Esophagus (tissue), 2 donors: ENCODE measurements at regions not wholly inside any gene's neighbourhood (a gene's known extent, or its start where the extent isn't known, plus 50 kb on each side); places are given as distances from the start of the nearest gene placed in this dataset.

Experiments
- H3K27ac ChIP-seq, 2 donors: one replicate each; pipeline ENCODE4 v1.5.1; 2013; ENCODE audit warnings: low read depth in 2 of 2, mild to moderate bottlenecking in 2 of 2, inconsistent platforms in 1 of 2, low read length in 1 of 2, moderate library complexity in 1 of 2
- H3K27me3 ChIP-seq, 2 donors: one replicate each; pipeline ENCODE4 v1.6.1; 2013; ENCODE audit warnings: low read length in 2 of 2, control low read depth in 1 of 2, mild to moderate bottlenecking in 1 of 2; ENCODE audit not compliant: insufficient read depth in 2 of 2, control insufficient read depth in 1 of 2
- H3K36me3 ChIP-seq, 2 donors: one replicate each; pipeline ENCODE4 v1.6.1; 2013; ENCODE audit warnings: low read length in 1 of 2; ENCODE audit not compliant: control insufficient read depth in 2 of 2, insufficient read depth in 2 of 2
- H3K4me1 ChIP-seq, 2 donors: one replicate each; pipeline ENCODE4 v1.6.1; 2013; ENCODE audit warnings: low read length in 1 of 2; ENCODE audit not compliant: control insufficient read depth in 2 of 2, insufficient read depth in 2 of 2
- H3K4me3 ChIP-seq, 2 donors: one replicate each; pipeline ENCODE4 v1.5.1; 2013; ENCODE audit warnings: low read length in 2 of 2, mild to moderate bottlenecking in 2 of 2, low read depth in 1 of 2, moderate library complexity in 1 of 2
- H3K9me3 ChIP-seq, 2 donors: one replicate each; pipeline ENCODE4 v1.6.1; 2013; ENCODE audit warnings: mild to moderate bottlenecking in 2 of 2, low read depth in 1 of 2, low read length in 1 of 2, moderate library complexity in 1 of 2; ENCODE audit not compliant: control insufficient read depth in 2 of 2, insufficient read depth in 1 of 2
- WGBS, 2 donors: extraction: QIAGEN DNeasy Blood & Tissue Kit; methylation state at CpG; one replicate each; pipeline ENCODE4 v1.1.7; 2013; 5-methylcytosine and 5-hydroxymethylcytosine counted together
- donor health status: healthy with polysubstance abuse.
- donor health status: Bipolar disorder and iron deficiency.

DNA sequence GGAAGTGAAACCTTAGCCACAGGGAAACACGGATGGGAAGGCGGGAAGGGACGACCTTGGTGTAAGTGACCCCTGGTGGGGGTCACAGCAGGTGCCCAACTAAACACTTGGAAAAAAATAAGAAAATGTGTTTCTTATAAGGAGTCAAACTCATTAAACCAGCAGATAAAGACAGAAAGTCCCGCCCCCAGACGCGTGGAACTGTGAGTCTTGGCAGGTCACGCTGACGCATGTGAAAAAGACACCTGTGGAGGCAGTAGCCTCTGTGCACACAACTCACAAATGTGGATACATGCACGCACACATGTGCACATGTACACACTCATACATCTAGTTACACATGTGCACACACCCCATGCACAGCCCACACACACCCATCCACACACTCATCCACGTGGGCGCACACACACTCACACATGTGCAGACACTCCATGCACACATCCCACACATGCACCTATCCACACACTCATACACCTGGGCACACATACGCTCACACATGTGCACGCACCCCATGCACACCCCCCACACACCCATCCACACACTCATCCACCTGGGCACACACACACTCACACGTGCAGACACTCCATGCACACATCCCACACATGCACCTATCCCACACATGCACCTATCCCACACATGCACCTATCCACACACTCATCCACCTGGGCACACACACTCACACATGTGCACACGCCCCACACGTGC, 432.4 kb downstream of the SOX9 start:
- H3K4me1 ChIP-seq = peaks cover 0 to 10% of the 10 kb centered on the region in 2 donors
- H3K36me3 ChIP-seq = no peaks in the 10 kb centered on the region
- H3K4me3 ChIP-seq = no peak overlapping the region
- H3K27ac ChIP-seq = no peak overlapping the region
- WGBS, 2 donors = 89 to 90% methylated on average over 16 of the region's 16 CpGs
- no peaks in the 10 kb centered on the region for H3K27me3 ChIP-seq
- H3K9me3 ChIP-seq = no peaks in the 10 kb centered on the region

DNA sequence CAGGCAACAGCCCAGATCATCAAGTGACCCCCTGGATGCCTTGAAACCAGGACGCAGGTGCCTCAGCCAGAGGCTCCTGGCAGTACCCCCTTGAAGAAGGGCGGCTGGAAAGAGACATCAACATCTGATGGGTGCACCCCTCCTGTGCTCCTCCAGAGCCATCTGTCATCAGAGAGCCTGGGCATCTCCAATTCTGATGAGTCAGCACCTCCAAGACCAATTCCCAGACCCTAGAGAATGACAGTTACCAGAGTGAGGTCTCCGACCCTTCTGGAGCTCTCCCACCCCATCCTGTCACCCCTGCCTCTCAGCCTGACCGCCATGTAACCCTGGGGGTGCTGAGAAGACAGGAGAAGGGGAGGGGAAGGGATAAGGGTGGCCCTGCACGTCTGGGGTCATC, 433.7 kb downstream of the SOX9 start:
- H3K36me3 ChIP-seq = no peaks in the 10 kb centered on the region
- H3K4me3 ChIP-seq = no peak overlapping the region
- peak overlapping the region in 1 of 2 donors; percentile 1 for H3K27ac ChIP-seq
- H3K4me1 ChIP-seq = peaks cover 0 to 10% of the 10 kb centered on the region in 2 donors
- 65 to 70% methylated on average over 5 of the region's 5 CpGs for WGBS, 2 donors
- no peaks in the 10 kb centered on the region for H3K27me3 ChIP-seq
- no peaks in the 10 kb centered on the region for H3K9me3 ChIP-seq

DNA sequence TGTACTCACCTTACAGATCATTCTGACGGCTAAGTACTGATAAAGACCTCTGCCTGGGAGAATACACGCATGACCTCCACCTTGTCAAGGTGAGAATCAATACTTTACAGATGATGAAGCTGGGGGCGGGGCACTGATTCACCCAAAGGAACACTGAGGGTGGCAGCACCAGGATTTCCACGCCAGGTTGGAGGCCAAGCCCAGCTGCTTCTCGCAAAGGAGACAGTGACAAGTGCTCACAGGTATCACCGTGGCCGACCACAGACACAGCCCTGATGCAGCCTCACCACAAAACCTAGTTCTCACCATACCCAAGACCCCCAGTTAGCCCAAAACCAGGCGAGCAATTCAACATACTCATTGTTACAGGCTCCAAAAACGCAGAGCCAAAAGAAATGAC, 434.2 kb downstream of the SOX9 start:
- 46 to 55% methylated on average over 9 of the region's 9 CpGs for WGBS, 2 donors

DNA sequence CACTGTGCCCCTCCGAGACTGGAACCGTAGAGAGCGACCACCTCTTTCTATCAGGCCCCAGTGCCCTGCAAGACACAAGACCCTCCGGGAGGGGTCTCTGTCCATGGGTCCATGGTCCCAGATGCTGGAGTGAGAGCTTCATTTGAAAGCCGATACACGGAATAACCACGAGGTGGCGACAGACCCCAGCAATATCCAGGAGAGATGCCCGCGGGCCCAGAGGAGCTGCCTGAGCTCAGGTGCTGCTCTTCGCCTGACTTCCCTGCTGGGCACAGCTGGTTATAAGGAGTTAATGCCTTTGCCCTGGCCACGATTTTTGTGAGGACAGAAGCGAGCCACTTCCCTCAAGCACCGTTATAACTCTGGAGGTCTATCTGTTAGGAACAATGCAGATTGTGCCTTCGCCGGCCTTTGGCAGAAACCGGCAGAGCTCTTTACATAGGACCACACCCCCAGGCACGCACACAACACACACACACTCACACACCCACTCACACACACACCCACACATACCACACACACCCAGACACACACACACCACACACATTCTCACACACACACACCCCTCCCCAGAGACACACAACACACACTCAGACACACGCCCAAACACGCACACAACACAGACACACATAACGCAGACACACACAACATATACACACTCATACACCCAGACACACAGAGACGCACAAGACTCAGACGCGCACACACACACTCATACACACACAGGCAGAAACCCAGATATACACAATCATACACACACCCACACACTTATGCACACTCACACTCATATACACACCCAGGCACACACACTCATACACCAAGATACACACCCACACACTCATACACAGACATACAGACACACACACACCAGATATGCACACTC, 436.4 kb downstream of the SOX9 start:
- H3K9me3 ChIP-seq = no peaks in the 10 kb centered on the region
- H3K27me3 ChIP-seq = no peaks in the 10 kb centered on the region
- WGBS, 2 donors = 32 to 37% methylated on average over 24 of the region's 24 CpGs
- no peak overlapping the region for H3K27ac ChIP-seq
- H3K4me3 ChIP-seq = no peak overlapping the region
- H3K4me1 ChIP-seq = peaks cover 3 to 17% of the 10 kb centered on the region in 2 donors
- no peaks in the 10 kb centered on the region for H3K36me3 ChIP-seq

More for the DNA sequence above, 434.2 kb downstream of the SOX9 start:
- Histone ChIP-seq H3K4me1 (peaks cover 0 to 10% of the 10 kb centered on the region in 2 donors), H3K9me3 (no peaks in the 10 kb centered on the region), H3K4me3 (no peak overlapping the region), H3K27ac (peak overlapping the region in 1 of 2 donors; percentile 1), H3K27me3 (no peaks in the 10 kb centered on the region), H3K36me3 (no peaks in the 10 kb centered on the region)

DNA sequence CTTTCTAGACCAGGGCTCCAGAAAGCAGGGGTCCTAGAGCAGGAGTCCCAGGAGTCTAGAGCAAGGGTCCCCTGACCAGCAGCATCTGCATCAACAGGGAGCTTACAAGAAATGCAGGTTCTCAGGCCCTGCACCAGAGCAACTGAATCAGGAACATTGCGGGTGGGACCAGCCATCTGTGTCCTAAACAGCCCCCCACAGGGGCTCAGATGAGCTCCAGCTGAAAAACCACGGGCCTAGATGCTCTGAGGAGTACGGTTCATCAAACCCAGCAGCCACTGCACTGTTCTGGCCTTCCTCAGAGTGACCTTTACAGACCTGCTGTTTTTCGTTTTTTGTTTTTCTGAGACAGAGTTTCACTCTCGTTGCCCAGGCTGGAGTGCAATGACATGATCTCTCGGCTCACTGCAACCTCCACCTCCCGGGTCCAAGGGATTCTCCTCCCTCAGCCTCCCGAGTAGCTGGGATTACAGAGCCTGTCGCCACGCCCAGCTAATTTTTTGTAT, 438.2 kb downstream of the SOX9 start:
- Histone ChIP-seq H3K9me3 (no peaks in the 10 kb centered on the region), H3K4me3 (no peak overlapping the region), H3K27me3 (no peaks in the 10 kb centered on the region), H3K27ac (no peak overlapping the region), H3K36me3 (no peaks in the 10 kb centered on the region), H3K4me1 (peaks cover 3 to 17% of the 10 kb centered on the region in 2 donors)
- 85 to 87% methylated on average over 10 of the region's 10 CpGs for WGBS, 2 donors

DNA sequence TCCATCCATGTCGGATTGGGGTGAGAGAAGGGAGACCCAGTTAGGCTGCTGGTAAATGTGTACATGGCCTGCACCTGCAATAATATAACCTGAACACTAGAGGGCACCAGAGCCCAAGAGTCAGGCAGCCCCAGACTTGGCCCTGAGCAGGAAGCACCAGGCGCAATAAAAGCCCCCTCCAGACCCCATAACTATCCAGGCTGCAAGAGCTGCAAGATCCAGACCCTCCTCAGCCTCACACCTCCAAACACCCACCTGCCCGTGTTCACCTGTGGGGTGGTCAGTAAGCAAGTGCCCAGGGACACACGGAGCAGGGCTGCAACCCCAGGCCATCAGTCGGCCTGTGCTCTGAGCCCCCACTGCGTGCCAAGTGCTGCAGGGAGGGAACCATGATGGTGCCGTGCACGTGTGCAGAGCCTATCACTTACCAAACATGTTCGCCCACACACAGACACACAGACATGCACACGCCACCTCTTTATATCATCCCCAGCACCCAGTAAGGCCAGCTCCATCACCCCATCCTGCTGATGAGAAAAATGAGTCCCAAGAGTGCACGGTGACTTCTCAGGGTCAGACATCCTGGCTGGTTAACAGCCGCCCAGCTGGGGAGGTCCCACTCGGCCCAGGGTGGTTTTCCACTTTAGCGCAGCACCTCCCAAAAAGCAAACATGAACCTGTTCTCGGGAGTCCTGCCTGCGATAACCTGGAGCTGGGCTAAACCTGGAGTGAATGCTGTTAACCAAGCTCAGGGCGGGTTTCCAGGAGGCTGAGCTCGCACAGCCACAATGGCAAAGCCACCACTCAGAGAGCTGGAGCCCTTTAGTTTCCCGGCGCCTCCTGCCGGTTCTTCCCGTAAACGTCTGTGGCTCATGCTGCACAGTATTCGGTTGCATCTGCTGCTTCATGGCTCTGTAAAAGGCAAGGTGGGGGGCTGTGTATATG, 439.8 kb downstream of the SOX9 start:
- 43 to 45% methylated on average over 24 of the region's 24 CpGs for WGBS, 2 donors
- H3K4me1 ChIP-seq = peaks cover 3 to 10% of the 10 kb centered on the region in 2 donors
- H3K27ac ChIP-seq = no peak overlapping the region
- no peak overlapping the region for H3K4me3 ChIP-seq
- H3K9me3 ChIP-seq = no peaks in the 10 kb centered on the region
- no peaks in the 10 kb centered on the region for H3K27me3 ChIP-seq
- no peaks in the 10 kb centered on the region for H3K36me3 ChIP-seq

DNA sequence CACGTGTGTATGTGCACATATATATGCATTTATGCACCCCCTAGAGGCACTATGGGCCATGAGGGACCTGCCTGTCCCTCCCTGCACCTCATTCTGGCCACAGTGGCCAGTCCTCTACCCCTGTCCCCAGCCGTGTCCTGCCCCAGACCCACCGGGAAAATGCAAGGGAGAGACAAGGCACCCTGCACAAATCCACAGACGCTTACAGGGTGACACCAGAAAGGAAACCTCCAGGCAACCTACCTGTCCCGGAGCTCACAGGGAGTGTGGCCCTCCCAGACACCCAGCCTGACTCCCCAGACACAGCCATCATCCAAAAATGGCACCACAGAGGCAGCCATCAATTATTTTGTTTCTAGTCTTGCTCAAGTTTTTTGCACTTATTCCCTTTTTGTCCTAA, 440.4 kb downstream of the SOX9 start:
- WGBS, 2 donors = 59 to 63% methylated on average over 5 of the region's 5 CpGs
- no peaks in the 10 kb centered on the region for H3K27me3 ChIP-seq
- no peak overlapping the region for H3K27ac ChIP-seq
- H3K4me1 ChIP-seq = peaks cover 3 to 10% of the 10 kb centered on the region in 2 donors
- H3K4me3 ChIP-seq = no peak overlapping the region
- no peaks in the 10 kb centered on the region for H3K36me3 ChIP-seq
- H3K9me3 ChIP-seq = no peaks in the 10 kb centered on the region

DNA sequence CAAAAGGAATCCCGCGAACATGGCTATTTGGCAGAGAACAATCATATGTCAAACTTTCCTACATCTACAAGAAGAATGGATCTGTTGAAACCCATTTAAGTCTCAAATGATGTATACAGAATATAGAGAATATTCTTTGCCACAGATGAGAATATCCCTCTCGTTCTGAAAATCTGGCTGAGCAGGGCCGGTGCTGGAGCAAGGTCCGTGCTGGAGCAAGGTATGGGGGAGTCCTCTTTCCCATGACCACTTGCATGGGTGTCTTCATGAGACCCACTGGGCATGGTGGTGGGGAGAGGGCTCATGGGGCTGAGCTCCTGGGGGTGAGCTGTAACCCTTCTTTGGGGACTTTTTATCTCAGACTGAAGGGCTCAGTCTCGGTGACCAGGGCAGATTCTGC, 440.9 kb downstream of the SOX9 start:
- WGBS, 2 donors = 86 to 91% methylated on average over 6 of the region's 6 CpGs
- H3K36me3 ChIP-seq = no peaks in the 10 kb centered on the region
- no peaks in the 10 kb centered on the region for H3K27me3 ChIP-seq
- H3K27ac ChIP-seq = no peak overlapping the region
- no peaks in the 10 kb centered on the region for H3K9me3 ChIP-seq
- H3K4me1 ChIP-seq = peaks cover 3 to 10% of the 10 kb centered on the region in 2 donors
- H3K4me3 ChIP-seq = no peak overlapping the region

DNA sequence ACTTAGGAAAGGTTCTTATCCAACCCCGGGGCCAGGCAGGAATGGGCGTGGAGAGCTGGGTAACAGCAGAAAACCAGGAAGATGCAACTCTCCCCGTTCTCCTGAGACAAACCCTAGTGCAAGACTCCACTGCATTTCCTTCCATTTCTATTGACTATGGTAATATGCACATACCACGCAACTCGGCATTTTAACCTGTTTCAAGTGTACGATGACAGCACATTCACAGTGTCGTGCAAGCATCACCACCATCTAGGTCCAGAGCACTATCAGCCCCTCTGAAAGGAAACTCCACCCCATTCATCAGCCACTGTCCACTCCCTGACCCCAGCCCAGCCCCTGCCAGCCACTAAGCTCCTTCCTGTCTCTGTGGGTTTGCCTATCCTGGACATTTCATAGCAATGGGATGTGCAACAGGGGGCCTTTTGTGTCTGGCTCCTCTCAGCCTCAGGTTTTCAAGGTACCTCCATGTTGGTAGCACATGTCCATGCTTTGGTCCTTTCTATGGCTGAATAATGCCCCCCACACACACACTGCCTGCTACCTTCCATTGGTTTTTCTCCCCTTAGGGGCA, 441.9 kb downstream of the SOX9 start:
- no peak overlapping the region for H3K27ac ChIP-seq
- H3K9me3 ChIP-seq = no peaks in the 10 kb centered on the region
- no peaks in the 10 kb centered on the region for H3K36me3 ChIP-seq
- 71 to 79% methylated on average over 7 of the region's 7 CpGs for WGBS, 2 donors
- peaks cover 6 to 7% of the 10 kb centered on the region in 2 donors for H3K4me1 ChIP-seq
- H3K27me3 ChIP-seq = no peaks in the 10 kb centered on the region
- H3K4me3 ChIP-seq = no peak overlapping the region
